Uterus (tissue), 2 donors: ENCODE measurements at regions not wholly inside any gene's neighbourhood (a gene's known extent, or its start where the extent isn't known, plus 50 kb on each side); places are given as distances from the start of the nearest gene placed in this dataset.

ENCODE experiments used
- CTCF ChIP-seq, 4 experiments: fragments of 200-600 bp in 2 of 4; fragments of 450-650 bp in 2 of 4; sonication (generic) in 2 of 4; IDR thresholded peaks; one replicate each; pipeline ENCODE4 v1.5.1; 2016 to 2019; ENCODE audit warnings: antibody characterized with exemption in 4 of 4, mild to moderate bottlenecking in 2 of 4, moderate library complexity in 1 of 4
- POLR2A ChIP-seq, 2 donors: fragments of 450-650 bp; IDR thresholded peaks; one replicate each; pipeline ENCODE4 v1.6.1; 2016; ENCODE audit warnings: antibody characterized with exemption in 2 of 2, mild to moderate bottlenecking in 1 of 2, moderate library complexity in 1 of 2

- no peak for TF ChIP-seq CTCF (IDR thresholded peaks at IDR 0.05)
- no peak for TF ChIP-seq POLR2A (IDR thresholded peaks at IDR 0.05)
These were observed 109.9 kb upstream of the GAP43 start for GRCh38 chr3:115513416-115513800.
